KMS-11 (cell line): ENCODE measurements at regions not wholly inside any gene's neighbourhood (a gene's known extent, or its start where the extent isn't known, plus 50 kb on each side); places are given as distances from the start of the nearest gene placed in this dataset.

Experiments
- H2AFZ ChIP-seq: fragments of 200-600 bp; sonication (generic); 2 replicates; pipeline ENCODE4 v1.6.1; 2016; ENCODE audit warnings: antibody characterized with exemption, mixed run types, low read depth
- H3K27ac ChIP-seq: fragments of 200-600 bp; sonication (generic); 2 replicates; pipeline ENCODE4 v1.6.1; 2016; ENCODE audit warnings: mild to moderate bottlenecking, mixed run types
- H3K27me3 ChIP-seq: fragments of 200-600 bp; sonication (generic); 2 replicates; pipeline ENCODE4 v1.6.1; 2017; ENCODE audit warnings: mild to moderate bottlenecking, low read depth, mixed run types, moderate library complexity; ENCODE audit not compliant: insufficient read depth
- H3K36me3 ChIP-seq: fragments of 200-600 bp; sonication (generic); 2 replicates; pipeline ENCODE4 v1.6.1; 2017; ENCODE audit warnings: mild to moderate bottlenecking, mixed run types; ENCODE audit not compliant: insufficient read depth
- H3K4me1 ChIP-seq: fragments of 200-600 bp; sonication (generic); 2 replicates; pipeline ENCODE4 v1.6.1; 2016; ENCODE audit warnings: mild to moderate bottlenecking, low read depth, mixed run types; ENCODE audit not compliant: poor library complexity, severe bottlenecking
- H3K4me2 ChIP-seq: fragments of 200-600 bp; sonication (generic); 2 replicates; pipeline ENCODE4 v1.7.0; 2016; ENCODE audit warnings: mild to moderate bottlenecking, mixed run types
- H3K4me3 ChIP-seq: fragments of 200-600 bp; sonication (generic); IDR thresholded peaks from 2 replicates; pipeline ENCODE4 v1.6.1; 2017; ENCODE audit warnings: low read depth, low read length, mixed read lengths; ENCODE audit not compliant: insufficient read depth
- H3K79me2 ChIP-seq: fragments of 200-600 bp; sonication (generic); 2 replicates; pipeline ENCODE4 v1.6.1; 2016; ENCODE audit warnings: low read depth, mixed run types; ENCODE audit not compliant: insufficient read depth
- H3K9ac ChIP-seq: fragments of 200-600 bp; sonication (generic); 2 replicates; pipeline ENCODE4 v1.6.1; 2016; ENCODE audit warnings: mild to moderate bottlenecking, mixed run types
- H4K20me1 ChIP-seq: fragments of 200-600 bp; sonication (generic); 2 replicates; pipeline ENCODE4 v1.6.1; 2016; ENCODE audit warnings: mild to moderate bottlenecking, mixed run types; ENCODE audit not compliant: insufficient read depth
- TF ChIP-seq, protein P1 (sequence below): fragments of 200-600 bp; sonication (generic); conservative IDR thresholded peaks from 2 replicates; pipeline ENCODE4 v1.6.1; 2017; ENCODE audit warnings: low read depth, mild to moderate bottlenecking, antibody characterized with exemption, low read length, moderate library complexity, mixed read lengths

DNA sequence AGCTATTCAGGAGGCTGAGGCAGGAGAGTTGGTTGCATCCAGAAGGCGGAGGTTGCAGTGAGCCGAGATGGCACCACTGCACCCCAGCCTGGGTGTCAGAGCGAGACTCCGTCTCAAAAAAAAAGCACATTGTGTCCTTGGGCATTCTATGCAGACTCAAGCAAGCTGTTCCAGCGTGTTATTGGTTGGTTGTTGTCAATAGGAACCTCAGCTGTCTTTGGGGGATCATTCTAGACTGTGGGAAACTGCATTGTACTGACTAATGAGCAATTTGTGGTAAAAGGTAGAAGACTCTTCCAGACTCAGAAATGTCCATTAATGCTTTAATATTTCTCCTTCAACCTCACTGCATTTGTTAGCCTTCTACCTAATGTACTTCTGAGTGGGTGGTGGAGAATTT is 379.5 kb upstream of the GRAMD2B start:
- Histone ChIP-seq H3K36me3 (no peaks in the 10 kb centered on the region; the same call in 1 of the 2 replicates), H3K4me2 (no peak overlapping the region), H3K4me1 (no peaks in the 10 kb centered on the region), H3K79me2 (no peaks in the 10 kb centered on the region), H4K20me1 (no peaks in the 10 kb centered on the region), H2AFZ (no peak overlapping the region), H3K27me3 (no peaks in the 10 kb centered on the region), H3K27ac (no peak overlapping the region), H3K4me3 (no peak overlapping the region), H3K9ac (no peak overlapping the region)
- TF ChIP-seq, protein P1, sequence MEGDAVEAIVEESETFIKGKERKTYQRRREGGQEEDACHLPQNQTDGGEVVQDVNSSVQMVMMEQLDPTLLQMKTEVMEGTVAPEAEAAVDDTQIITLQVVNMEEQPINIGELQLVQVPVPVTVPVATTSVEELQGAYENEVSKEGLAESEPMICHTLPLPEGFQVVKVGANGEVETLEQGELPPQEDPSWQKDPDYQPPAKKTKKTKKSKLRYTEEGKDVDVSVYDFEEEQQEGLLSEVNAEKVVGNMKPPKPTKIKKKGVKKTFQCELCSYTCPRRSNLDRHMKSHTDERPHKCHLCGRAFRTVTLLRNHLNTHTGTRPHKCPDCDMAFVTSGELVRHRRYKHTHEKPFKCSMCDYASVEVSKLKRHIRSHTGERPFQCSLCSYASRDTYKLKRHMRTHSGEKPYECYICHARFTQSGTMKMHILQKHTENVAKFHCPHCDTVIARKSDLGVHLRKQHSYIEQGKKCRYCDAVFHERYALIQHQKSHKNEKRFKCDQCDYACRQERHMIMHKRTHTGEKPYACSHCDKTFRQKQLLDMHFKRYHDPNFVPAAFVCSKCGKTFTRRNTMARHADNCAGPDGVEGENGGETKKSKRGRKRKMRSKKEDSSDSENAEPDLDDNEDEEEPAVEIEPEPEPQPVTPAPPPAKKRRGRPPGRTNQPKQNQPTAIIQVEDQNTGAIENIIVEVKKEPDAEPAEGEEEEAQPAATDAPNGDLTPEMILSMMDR, result no peak

DNA sequence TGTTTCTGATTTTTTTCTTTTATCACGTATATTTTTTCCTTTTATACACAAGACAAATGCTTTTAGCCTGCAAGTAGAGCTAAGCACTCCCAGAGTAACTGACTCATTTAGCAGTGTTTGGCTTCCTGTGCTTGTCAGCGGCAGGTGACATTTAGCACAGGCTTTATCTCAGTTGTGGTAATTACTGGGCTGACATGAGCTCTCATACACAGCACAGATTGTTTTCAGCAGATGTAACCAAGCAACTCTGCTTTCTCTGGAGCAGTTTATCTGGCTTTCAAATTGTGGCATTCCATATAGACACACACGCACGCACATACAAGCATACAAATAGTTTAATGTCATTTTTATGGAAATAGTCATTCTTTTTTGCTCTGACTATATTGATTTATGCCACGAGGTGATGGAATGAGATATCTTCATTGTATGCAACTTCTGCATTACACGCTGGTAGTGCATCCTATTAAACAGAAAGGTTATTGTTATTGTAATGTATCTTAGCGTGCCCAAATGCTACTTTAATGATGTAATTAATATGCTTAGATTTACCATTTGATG is 379.0 kb upstream of the GRAMD2B start:
- TF ChIP-seq, protein P1, result no peak
- no peaks in the 10 kb centered on the region for H3K27me3 ChIP-seq
- no peak overlapping the region for H3K4me3 ChIP-seq
- no peak overlapping the region for H3K4me2 ChIP-seq
- no peak overlapping the region for H3K27ac ChIP-seq
- H3K36me3 ChIP-seq, result no peaks in the 10 kb centered on the region; the same call in 1 of the 2 replicates
- H2AFZ ChIP-seq, result no peak overlapping the region
- no peaks in the 10 kb centered on the region for H3K79me2 ChIP-seq
- no peaks in the 10 kb centered on the region for H3K4me1 ChIP-seq
- no peaks in the 10 kb centered on the region for H4K20me1 ChIP-seq
- H3K9ac ChIP-seq, result no peak overlapping the region

DNA sequence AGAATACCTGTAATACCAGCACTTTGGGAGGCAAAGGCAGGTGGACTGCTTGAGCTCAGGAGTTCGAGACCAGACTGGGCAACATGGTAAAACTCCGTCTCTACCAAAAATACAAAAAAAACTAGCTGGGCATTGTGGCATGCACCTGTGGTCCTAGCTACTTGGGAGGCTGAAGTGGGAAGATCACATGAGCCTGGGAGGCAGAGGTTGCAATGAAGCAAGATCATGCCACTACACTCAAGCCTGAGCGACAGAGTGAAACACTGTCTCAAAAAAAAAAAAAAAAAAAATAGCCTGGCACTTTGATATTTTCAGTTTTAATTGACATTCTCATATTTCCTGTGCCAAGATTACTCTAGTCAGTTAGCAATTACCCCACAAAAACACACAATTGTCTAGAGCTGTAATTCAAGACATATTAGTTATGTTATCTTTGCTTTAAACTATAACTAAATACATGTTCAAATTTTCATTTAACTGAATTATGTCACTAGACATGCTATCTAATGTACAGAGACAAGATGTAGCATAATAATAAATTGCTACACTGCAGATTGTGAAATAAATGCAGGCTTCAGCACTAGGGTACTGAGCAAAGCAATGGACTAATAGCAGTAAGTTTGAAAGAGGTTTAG is 378.2 kb upstream of the GRAMD2B start:
- Histone ChIP-seq H3K79me2 (no peaks in the 10 kb centered on the region), H3K4me2 (no peak overlapping the region), H3K27ac (no peak overlapping the region), H3K36me3 (no peaks in the 10 kb centered on the region; the same call in 1 of the 2 replicates), H2AFZ (no peak overlapping the region), H3K4me1 (no peaks in the 10 kb centered on the region), H3K4me3 (no peak overlapping the region), H3K27me3 (no peaks in the 10 kb centered on the region), H4K20me1 (no peaks in the 10 kb centered on the region), H3K9ac (no peak overlapping the region)
- TF ChIP-seq, protein P1, result no peak

DNA sequence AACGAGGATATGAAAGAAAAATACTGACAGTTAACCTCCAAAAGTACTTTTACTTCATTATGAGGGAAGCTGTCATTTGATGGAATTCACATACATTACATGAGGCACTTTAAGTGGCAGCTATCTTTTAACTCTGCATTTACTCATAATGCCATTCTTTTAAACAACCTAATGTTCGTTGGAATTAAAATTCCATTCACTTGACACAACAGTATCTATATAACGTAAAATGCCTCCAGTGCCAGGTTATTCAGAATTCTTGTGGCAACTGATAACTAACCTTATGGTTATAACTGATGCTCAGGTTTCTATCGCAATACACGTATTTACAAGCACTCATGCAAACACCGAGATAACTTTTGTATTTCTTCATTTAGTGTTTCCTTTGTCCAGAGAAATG is 376.9 kb upstream of the GRAMD2B start:
- Histone ChIP-seq H4K20me1 (no peaks in the 10 kb centered on the region), H2AFZ (no peak overlapping the region), H3K27me3 (no peaks in the 10 kb centered on the region), H3K9ac (no peak overlapping the region), H3K4me2 (no peak overlapping the region), H3K4me3 (no peak overlapping the region), H3K4me1 (no peaks in the 10 kb centered on the region), H3K36me3 (no peaks in the 10 kb centered on the region), H3K79me2 (no peaks in the 10 kb centered on the region), H3K27ac (no peak overlapping the region)
- TF ChIP-seq, protein P1, result no peak
